ENCODE measurements at regions not wholly inside any gene's neighbourhood (a gene's known extent, or its start where the extent isn't known, plus 50 kb on each side); places are given as distances from the start of the nearest gene placed in this dataset.

- TF ChIP-seq CTCF (IDR thresholded peaks at IDR 0.05; ENCODE audit: low read depth, low read length, missing input control) (no peak), RAD21 (IDR thresholded peaks at IDR 0.05) (no peak), YY1 (IDR thresholded peaks at IDR 0.05) (no peak), RXRA (IDR thresholded peaks at IDR 0.05) (no peak), JUND (IDR thresholded peaks at IDR 0.05) (no peak)
These were observed 151.6 kb upstream of the SYNPR start for GRCh38 chr3:63126530-63126929.

Measured in liver (tissue), 3 donors.